ENCODE measurements at regions not wholly inside any gene's neighbourhood (a gene's known extent, or its start where the extent isn't known, plus 50 kb on each side); places are given as distances from the start of the nearest gene placed in this dataset.
"Not testable (repeated sequence)": the region's sequence is repeated elsewhere in the genome, so short reads cannot be mapped to it uniquely, and the experiment has no call there.

DNA sequence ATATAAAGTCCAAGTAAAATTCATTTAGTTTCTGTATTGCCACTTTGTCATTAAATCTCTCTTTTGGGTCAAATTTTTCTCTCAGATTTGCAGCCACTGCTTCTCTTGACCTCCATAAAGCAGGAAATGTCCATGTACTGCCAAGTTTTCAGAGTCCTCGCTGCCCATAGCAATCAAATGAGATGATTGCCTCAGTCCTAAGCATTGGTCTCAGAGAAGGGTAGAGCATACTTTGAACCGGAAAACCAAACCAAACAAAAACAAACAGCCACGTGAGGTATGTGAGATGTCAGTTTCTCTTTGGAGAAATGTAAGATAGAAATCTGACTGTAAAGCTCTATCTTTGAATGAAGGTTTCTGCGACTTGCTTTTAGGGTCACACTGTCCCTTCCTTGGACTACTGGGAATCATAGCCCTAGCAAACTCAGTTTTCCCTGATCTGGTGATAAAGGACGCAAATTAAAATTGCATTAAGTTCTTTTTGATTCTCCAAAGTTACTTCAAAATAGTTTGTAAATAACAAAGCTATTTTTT is 505.4 kb upstream of the CITED2 start:
- DNase-seq = no peak

- DNase-seq = not testable (repeated sequence)
Measured at GRCh38 chr6:139879241-139879640, 504.8 kb upstream of the CITED2 start.

DNA sequence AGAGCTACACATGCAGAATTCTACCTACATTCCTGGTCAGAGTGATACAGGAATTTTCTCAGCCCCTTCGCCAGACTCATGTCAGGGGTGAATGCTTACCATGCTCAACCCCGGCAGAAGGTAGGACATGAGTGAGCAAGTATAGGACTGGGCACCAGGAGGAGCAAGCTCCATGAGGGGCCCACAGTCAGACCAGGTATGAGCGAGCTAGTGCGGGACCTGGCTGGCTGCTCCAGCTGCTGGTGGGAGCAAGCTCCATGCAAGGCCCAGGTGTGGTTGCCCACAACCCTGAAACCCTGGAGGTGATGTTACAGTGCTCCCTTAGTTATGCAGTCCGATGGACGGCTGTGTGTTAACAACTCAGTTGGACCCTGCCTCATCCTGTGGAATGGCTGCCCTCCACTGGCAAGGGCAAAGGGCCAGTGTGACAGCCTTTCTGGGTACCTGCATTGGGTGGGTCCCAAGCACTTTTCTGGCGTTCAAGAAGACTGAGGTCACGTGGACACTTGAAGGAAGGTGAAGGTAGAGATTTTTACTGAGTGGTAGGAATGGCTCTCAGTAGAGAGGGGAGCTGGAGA is 503.5 kb upstream of the CITED2 start:
- no peak for DNase-seq

DNA sequence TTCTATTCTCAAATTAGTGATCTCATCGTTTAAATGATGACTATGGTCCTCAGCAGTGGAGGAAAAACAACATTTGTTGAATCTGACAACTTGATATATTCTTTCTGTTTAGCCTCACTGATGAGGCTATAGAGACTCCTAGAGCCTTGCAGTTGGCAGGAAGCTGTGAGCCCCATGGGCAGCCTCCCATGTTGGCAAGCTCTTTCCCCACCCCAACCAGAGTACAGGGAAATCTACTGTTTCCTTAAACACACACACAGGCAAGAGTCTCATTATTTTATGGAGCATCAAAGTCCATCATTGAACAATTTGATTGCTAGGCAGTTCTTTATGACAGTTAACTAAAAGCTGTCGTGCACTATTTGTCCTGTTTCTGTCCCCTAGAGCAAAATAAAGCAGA is 498.2 kb upstream of the CITED2 start:
- DNase-seq = no peak

- no peak for DNase-seq
Measured at GRCh38 chr6:139871803-139872510, 497.5 kb upstream of the CITED2 start.

DNA sequence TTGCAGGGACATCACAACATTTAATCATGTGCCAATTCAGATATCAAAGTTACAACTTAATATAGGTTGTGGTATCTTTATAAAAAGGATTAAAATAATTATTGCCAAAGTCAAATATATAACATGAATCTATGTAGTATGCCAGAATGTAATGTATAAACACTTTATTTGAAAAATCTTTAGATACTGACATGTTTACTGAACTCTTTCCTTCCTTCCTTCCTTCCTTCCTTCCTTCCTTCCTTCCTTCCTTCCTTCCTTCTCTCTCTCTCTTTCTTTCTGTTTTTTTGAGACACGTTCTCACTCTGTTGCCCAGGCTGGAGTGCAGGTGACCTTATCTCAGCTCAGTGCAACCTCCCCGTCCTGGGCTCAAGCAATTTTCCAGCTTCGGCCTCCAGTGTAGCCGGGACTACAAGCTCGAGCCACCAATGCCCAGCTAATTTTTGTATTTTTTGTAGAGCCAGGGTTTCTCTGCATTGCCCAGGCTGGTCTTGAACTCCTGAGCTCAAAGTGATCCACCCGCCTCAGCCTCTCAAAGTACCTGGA is 496.8 kb upstream of the CITED2 start:
- DNase-seq = no peak

DNA sequence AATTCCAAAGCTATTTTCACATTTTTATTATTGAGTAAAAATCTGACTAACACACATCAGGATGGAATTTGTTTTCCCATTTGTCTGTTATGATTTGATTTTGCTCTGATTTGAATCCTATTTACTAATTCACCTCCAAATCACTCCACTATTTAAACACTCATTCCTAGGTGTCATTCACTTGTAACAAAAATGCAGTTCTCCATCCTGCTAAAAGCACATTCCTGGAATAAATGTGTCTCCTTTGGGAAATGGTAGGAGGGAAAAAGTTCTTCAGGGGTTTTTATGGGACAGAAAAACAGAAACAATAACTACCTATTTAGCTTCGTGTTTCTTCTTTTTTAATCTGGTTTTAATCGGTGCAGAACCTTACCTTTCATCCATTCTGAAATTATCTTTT is 494.1 kb upstream of the CITED2 start:
- no peak for DNase-seq

- DNase-seq = no peak
Measured at GRCh38 chr6:139863964-139864363, 489.5 kb upstream of the CITED2 start.

- no peak for DNase-seq
Measured at GRCh38 chr6:139863346-139863745, 488.9 kb upstream of the CITED2 start.

DNA sequence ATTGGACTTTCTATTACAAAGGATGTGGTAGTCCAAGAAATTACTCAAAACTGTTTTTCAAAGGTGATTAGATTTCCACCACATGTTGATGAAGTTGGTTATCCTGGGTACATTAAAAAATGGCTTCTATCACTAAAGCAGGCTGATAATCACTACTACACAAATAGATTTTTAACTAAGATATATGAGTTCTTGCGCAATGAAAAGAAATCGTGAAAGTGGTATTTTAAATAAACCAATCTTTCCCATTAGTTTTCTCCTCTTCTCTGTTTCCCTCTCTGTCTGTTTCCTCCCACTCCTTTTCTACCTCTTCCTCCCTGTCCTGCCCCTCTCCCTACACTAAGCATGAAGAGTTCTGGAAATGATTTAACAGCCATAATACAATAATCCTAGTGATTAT is 487.9 kb upstream of the CITED2 start:
- DNase-seq = no peak

DNA sequence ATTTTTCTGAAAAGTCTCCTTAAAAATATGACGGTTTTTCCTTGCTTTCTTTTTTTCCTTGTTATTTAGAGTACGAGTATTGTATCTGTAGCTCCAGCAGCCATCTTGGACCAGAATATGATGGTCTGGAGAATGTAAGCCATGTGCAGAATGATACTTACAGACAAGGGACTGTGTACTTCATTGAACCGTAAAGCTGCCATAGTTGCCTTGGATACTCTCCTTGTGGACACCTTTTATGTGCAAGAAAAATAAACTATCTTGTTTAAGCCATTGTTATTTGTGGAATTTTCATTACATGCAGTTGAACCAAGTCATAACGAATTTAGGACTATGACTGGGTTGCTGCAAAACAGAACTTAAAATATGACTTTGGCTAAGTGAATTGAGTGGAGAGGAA is 485.8 kb upstream of the CITED2 start:
- DNase-seq = no peak

- no peak for DNase-seq
Measured at GRCh38 chr6:139858429-139858828, 484.0 kb upstream of the CITED2 start.

- no peak for DNase-seq
Measured at GRCh38 chr6:139857143-139857542, 482.7 kb upstream of the CITED2 start.

- no peak for DNase-seq
Measured at GRCh38 chr6:139856562-139856961, 482.1 kb upstream of the CITED2 start.

- no peak for DNase-seq
Measured at GRCh38 chr6:139855671-139856311, 481.3 kb upstream of the CITED2 start.

- DNase-seq = no peak
Measured at GRCh38 chr6:139853302-139853992, 479.0 kb upstream of the CITED2 start.

GRCh38 chr6:139852488-139853140 is 478.2 kb upstream of the CITED2 start:
- DNase-seq = no peak

DNA sequence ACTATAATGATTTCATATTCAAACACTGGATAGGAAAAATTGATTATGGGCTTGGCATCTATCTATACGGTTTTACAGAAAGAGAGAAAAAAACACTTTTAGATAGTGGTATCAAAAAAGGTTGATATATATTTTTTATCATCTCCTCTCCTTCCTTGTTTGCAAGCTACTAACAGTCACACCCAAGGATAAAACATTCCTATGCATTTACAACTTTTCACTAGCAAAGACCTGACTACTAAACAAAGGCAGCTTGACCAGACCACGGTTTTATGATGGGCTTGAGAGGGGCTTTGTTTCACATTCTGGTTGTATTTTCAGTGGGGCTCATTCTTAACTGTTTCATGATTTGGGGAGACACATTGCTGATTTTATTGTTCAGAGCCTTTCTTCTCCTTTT is 477.6 kb upstream of the CITED2 start:
- DNase-seq = no peak

DNA sequence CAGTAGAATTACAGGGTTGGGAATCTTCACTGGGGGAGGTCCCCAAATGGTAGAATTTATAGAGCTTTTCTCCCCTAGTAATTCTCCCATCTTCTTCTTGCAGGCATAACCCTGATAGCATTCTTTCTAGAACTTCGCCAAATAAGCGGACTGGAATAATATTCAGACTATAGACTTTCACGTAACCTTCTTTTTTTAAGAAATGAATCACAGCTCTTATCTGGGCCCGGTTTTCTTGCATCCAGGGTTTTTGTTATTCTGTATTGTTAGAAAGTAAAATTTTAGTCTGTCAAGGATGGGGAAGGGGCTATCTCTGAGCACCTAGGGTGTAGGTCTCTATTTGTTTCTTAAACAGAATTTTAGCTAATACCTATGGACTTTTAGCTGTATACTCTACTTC is 476.8 kb upstream of the CITED2 start:
- no peak for DNase-seq

GRCh38 chr6:139850512-139850911 is 476.1 kb upstream of the CITED2 start:
- no peak for DNase-seq

- DNase-seq = no peak
Measured at GRCh38 chr6:139847457-139847813, 473.0 kb upstream of the CITED2 start.

- no peak for DNase-seq
Measured at GRCh38 chr6:139846538-139847456, 472.3 kb upstream of the CITED2 start.

All from activated CD8-positive, alpha-beta memory T cell treated with anti-CD3 and anti-CD28 coated beads for 24 hours (primary cell).